ENCODE measurements at regions not wholly inside any gene's neighbourhood (a gene's known extent, or its start where the extent isn't known, plus 50 kb on each side); places are given as distances from the start of the nearest gene placed in this dataset.

GRCh38 chr21:18151046-18151445 is 93.6 kb upstream of the CHODL start:
- no peak overlapping the region for H3K4me3 ChIP-seq (ENCODE audit: low read depth, low read length)
- no peak for DNase-seq (ENCODE audit: low read depth)
- no peak for TF ChIP-seq CTCF (IDR thresholded peaks at IDR 0.05; ENCODE audit: insufficient read depth, low read depth, low read length, missing control alignments)

DNA sequence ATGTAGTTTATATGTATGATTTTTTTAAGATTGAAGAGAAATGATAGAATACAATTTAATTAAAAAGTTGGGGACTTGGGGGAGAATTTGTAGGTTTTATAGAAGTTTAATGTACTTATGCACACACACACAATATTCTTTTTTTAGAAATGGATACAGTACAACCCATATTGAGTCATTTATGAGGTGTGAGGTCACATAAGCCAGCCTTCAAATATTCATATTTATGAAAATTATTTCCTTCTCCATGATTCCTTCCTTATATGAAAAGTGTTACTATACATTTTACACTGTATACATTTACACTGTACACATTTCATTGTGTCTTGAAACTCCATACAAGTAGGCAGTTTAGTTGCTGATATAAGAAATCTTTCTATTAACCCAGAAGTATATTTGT is 96.2 kb upstream of the CHODL start:
- no peak overlapping the region for H3K4me3 ChIP-seq (ENCODE audit: low read depth, low read length)
- TF ChIP-seq CTCF (IDR thresholded peaks at IDR 0.05; ENCODE audit: insufficient read depth, low read depth, low read length, missing control alignments): no peak
- no peak for DNase-seq (ENCODE audit: low read depth)

DNA sequence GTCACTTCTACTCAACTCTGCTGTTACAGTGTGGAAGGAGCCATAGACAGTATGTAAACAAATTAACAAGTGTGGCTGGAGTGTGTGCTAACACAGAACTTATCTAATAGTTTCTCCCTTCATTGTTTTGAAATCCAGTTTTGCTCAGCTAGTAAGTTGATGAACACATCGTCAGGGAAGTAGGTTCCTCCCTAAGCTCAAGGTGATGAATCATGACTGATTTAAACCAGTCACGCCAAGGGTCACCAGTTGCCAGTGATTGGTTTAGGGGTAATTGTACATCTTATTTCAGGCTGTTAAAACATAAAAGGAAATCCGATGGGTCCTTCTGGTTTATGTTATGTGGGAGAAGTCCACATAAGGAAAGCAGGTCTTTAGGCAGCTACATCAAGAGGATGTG is 97.0 kb upstream of the CHODL start:
- TF ChIP-seq CTCF (IDR thresholded peaks at IDR 0.05; ENCODE audit: insufficient read depth, low read depth, low read length, missing control alignments): no peak
- no peak for DNase-seq (ENCODE audit: low read depth)

DNA sequence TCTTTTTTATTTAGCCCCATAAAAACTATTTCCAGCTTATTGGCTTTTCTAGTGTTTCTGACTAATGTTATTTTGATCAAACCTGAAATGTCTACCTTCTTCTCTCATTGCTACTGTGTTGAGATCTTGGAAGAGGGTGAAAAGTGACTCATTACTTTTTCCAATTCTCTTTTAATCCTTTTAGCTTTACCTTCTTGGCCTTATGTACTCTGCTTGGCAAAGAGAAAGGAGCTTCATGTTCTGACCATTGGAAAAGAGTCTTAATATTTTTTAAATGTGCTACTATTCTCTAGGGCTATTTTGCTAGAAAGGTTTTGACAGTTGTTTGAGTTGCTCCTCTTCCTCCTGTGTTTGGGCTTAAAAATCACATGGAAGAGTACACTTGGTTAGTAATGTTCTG is 97.8 kb upstream of the CHODL start:
- TF ChIP-seq CTCF (IDR thresholded peaks at IDR 0.05; ENCODE audit: insufficient read depth, low read depth, low read length, missing control alignments): no peak
- no peak for DNase-seq (ENCODE audit: low read depth)
- no peak overlapping the region for H3K4me3 ChIP-seq (ENCODE audit: low read depth, low read length)

More for the DNA sequence above, 97.0 kb upstream of the CHODL start:
- no peak overlapping the region for H3K4me3 ChIP-seq (ENCODE audit: low read depth, low read length)

DNA sequence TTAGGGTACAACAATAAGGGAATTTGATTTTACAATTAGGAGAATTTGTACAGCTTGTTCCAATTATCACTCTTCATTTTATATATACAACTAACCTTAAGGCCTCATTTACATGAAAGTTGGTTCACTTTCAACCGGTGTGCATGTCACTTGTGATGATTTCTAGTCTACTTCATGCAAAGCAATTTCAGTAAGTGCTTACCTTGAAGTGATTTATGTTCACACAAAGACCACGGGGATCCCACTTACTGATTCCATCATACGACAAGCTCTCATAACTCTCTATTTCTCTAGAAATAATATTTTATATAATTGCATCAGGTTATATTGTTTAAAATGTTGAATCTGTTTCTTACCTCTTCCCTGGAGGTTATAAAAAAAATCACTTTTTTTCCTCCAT is 100.3 kb upstream of the CHODL start:
- no peak overlapping the region for H3K4me3 ChIP-seq (ENCODE audit: low read depth, low read length)
- DNase-seq (ENCODE audit: low read depth): no peak
- TF ChIP-seq CTCF (IDR thresholded peaks at IDR 0.05; ENCODE audit: insufficient read depth, low read depth, low read length, missing control alignments): no peak

DNA sequence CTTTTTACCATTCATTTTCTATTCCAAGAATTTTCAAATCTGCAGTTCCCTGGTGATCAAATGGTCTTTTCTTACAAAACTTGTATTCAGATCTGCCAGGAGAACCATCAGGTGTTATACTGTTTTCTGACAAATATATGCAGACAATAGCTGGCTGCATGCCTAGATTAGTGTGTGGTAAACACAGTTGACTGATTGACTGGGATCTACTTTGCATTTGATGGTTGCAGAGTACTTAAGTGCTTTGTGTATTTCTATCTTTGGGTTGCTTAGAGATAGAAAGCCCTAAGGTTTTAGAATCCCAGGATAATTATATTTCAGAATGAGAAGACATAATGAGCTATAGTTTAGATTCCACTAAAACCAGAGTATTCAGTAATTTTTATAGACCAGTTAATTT is 102.0 kb upstream of the CHODL start:
- no peak for TF ChIP-seq CTCF (IDR thresholded peaks at IDR 0.05; ENCODE audit: insufficient read depth, low read depth, low read length, missing control alignments)
- DNase-seq (ENCODE audit: low read depth): no peak
- no peak overlapping the region for H3K4me3 ChIP-seq (ENCODE audit: low read depth, low read length)

DNA sequence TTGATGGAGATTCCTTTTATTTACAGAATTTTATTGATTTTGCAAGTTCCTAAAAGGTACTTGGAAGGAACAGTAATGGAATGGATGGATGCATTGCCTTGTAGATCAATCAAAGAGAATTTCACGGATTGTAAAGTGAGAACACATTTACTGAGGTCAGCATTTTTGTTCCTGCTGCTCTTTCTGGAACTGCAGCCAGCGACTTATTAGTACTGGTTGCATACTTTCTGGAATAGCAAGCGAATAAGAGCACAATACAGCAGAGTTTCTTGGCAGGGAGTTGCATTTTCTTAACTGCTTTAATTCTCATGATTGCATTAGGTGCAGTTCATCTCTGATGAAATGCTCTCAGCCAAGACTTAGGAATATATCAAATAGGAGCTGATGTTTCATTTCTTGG is 106.1 kb upstream of the CHODL start:
- no peak for TF ChIP-seq CTCF (IDR thresholded peaks at IDR 0.05; ENCODE audit: insufficient read depth, low read depth, low read length, missing control alignments)
- no peak overlapping the region for H3K4me3 ChIP-seq (ENCODE audit: low read depth, low read length)
- DNase-seq (ENCODE audit: low read depth): no peak

Data from GM12865 (cell line).